ENCODE measurements at regions not wholly inside any gene's neighbourhood (a gene's known extent, or its start where the extent isn't known, plus 50 kb on each side); places are given as distances from the start of the nearest gene placed in this dataset.
"Not testable (repeated sequence)": the region's sequence is repeated elsewhere in the genome, so short reads cannot be mapped to it uniquely, and the experiment has no call there.

DNA sequence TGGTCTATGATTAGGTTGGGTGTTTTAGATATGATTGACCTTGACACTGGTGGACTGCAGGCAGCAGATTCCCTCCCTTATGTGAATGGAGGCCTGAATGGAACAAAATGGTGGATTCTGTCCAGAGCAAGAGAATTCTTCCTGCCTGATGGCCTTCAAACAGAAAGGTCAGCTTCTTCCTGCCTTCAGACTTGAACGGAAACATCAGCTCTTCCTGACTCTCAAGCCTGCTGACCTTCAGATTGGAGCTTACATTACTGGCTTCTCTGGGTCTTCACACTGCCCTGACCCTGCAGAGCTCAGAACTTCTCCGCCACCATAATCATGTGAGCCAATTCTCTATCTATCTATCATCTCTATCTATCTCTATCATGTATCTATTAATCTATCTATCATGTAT, 111.6 kb downstream of the RAMP3 start:
- no peak for DNase-seq

DNA sequence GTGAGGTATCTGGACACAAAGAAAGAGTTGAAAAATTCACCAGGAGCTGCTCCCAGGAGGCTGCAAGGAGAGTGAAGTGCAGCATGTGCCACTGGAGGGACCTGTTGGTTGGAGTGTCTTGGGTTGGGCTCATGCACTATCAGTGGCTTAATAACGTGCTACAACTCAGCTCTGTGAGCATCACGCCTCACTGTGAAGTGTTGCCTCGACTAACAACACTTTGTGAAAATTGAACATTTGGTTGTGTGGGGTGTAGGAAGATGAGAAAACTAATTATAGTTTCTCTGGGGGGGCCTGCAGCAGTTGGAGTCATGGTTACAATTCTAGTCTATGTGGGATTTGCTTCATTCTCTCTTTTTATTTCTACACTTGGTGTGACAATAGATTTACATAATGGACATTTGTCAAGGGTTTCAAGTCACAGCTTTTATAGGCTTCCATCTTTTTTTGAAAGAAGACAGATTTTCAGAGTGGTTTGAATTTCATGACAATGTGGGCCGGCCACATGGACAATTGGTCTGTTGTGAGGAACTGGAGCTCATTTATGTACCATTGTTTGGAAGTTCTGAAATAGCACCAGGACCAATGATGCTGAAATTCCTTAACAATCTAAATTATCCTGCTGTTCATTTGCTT, 121.3 kb downstream of the RAMP3 start:
- no peak for DNase-seq

DNA sequence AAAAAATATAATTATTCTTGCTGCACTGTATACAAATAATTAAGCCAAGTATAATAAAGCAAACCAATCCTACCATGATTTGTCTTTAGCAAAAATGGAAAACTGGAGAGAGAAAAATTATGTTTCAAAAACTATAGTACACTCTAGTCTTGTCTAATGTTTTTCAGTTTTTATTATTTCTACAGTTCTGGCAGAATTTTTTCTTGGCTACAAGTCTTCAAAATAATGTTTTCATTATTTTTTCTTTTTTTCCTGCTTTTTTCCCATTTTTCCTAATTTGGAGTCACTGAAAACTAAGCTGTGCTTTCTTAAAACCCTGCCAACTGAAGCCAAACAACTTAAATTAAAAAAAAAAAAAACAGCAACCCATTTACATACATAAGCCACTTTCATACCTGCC, 132.0 kb downstream of the RAMP3 start:
- DNase-seq: not testable (repeated sequence)

DNA sequence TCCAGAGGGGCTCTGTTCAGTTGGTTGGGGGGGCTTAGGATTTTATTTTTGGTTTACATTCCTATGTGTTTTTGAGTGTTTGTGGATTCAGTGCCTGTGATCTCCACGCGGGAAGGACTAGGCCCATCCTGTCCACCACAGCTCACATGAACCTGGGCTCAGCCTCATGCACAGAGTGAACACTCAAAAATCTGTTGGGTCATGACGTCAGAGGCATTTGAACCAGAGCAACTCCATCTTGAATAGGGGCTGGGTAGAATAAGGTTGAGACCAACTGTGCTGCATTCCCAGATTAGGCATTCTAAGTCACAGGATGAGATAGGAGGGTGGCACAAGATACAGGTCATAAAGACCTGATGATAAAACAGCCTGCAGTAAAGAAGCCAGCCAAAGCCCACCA, 133.3 kb downstream of the RAMP3 start:
- no peak for DNase-seq

DNA sequence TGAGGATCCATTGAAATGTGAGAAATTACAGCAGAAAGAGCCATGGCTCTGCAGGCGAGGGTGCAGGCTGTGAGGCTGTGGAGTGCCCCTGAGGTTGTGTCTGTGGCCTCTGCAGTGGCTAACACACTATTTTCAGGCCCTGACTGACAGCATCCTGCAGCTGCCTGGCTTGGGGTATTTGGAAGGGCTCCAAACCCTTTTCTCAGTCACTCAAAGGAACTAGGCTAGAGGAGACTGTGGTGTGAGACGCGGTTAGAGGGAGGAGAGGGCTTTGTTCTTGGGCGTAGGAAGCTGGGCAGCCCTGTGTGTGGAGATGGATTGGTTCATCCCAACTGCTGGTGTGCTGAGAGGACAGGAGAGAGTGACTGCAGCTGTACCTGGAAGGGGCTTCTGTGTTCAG, 134.9 kb downstream of the RAMP3 start:
- DNase-seq: no peak

DNA sequence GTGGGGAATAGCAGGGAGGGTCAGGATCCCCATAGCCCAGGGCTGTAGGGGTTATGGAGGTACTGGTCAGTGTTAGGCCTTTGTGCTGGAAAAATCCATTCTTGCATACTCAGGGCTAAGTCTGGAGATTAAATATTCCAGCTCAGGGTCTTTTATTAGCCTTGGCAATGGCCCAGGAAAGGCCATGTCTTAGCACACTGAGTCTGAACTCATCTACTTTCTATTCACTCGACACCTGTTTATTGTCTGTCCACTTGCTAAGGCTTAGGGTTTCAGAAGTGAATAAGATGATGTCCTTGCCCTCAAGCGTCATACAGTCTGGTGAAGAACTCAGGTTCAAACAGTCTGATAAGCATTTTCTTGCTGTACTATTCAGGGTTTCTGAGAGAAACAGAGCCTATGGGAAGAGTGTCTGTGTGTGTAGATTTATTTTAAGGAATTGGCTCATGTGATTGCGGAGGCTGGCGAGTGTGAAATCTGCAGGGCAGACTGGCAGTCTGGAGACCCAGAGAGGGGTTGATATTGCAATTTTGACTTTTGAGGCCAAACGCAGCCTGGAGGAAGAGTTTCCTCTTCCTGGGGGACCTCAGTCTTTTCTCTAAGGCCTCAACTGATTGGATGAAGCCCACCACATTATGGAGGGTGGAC, 135.8 kb downstream of the RAMP3 start:
- DNase-seq: no peak

DNA sequence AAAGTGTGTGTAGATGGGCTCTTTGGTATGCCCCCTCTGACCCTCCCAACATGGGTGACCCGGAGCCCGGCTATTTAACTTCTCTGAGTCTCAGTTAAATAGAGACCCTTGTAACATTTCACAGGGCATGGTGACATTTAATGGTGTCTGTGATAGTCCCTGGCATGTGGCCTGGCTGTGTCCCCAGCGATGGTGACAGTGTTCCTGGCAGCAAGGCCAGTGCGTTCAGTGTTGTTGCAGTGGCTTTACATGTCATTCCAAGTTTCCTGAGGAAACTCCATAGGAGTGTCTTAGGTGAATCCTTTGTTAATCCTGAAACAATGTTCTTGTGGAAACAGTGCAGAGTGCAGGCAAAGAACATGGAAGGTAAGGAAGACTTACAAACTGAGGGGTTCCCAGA, 137.0 kb downstream of the RAMP3 start:
- DNase-seq: no peak

DNA sequence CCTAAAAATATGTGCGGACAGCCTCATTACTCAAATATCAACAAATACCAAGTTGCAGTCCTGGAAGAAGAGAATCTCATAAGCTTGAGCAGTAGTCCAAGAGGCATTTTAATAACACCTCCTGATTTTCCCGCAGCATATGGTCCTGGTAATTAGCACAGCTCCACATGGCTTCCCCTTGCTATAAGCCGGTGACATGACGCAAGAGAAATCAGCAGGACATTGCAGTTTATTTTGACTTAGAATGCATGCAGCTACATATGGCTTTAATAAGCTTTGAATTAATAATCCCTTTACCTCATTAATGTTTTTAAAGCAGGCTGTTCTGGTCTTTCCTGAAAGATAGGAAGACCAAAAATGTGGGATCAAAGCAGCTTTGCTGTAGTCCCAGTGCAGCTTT, 137.6 kb downstream of the RAMP3 start:
- no peak for DNase-seq

DNA sequence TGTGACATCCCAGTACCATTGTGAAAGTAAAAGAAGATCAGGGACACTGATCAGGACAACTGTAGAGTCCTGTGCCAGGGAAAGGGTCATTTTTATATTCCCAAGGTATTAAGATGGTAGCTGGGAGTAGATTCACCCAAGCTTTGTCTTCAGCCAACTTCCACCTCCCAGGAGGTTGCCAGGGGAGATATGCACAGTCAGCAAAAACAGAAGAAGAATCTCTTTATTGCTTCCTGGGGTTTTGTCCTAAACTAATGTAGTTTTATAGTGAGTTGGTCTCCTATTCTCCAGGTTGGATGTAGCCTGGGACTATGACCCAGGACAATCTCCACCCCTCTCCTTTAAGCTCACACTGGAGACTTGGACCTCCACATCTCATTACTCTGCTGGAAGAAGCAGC, 139.2 kb downstream of the RAMP3 start:
- DNase-seq: no peak

DNA sequence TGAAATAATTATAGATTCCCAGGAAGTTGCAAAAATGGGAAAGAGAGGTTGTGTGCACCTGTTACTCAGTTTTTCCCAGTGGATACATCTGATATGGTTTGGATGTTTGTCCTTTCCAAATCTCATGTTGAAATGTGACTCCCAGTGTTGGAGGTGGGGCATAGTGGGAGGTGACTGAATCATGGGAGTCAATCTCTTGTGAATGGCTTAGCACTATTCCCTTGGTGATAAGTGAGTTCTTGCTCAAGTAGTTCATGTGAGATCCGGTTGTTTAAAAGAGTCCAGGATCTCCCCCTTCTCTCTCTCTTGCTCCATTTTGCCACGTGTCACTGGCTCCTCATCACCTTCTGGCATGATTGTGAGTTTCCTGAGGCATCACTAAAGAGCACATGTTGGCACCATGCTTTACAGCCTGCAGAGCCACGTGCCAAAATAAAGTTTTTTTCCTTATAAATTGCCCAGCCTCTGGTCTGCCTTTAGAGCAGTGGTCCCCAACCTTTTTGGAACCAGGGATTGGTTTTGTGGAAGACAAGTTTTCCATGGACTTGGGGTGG, 149.2 kb downstream of the RAMP3 start:
- no peak for DNase-seq

DNA sequence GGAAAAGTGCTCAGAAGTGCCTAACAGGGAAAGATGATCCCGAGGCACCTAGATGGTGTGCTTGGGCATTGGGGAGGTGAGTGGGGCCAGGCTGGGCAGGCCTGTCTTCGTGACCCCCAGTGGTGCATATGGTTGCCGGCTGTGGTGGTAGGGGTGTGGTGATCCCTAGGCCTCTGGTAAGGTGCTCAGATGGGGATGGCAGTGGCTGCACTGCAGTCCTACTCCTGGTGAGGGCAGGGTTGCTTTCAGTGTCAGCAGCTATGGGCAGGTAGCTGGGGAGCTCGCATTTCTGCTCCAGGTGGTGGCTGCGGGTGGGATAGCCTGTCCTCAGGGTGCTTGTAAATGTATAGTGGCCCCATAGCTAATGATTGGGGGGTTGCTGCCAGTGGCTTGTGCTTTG, 154.0 kb downstream of the RAMP3 start:
- DNase-seq: no peak

DNA sequence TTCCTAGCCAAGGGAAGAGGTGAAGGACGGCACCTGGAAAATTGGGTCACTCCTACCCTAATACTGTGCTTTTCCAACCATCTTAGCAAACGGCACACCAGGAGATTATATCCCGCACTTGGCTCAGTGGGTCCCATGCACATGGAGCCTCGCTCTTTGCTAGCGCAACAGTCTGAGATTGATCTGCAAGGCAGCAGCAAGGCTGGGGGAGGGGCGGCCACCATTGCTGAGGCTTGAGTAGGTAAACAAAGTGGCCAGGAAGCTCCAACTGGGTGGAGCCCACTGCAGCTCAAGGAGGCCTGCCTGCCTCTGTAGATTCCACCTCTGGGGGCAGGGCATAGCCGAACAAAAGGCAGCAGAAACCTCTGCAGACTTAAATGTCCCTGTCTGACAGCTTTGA, 157.9 kb downstream of the RAMP3 start:
- not testable (repeated sequence) for DNase-seq

DNA sequence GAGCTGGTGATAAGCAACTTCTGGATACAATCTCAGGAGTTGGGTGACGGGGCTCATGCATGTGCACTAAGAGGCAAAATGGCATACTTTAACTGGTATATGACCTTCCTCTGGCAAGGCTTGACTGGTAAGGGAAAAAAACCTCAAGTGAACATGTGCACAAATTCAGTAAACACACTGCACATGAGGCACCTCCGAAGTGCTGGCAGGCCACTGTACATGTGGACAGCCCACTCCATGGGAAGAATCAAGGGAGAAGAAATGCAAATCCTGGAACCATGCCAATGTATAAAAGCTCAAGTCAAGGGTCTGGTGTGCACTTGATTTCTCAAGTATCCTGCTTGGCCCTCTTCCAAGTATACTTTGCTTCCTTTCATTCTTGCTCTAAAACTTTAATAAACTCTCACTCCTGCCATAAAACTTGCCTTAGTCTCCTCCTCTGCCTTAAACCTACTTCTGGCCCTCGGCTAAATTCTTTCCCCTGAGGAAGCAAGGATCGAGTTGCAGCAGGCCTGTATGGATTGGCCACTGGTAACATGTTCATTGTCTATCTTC, 167.2 kb downstream of the RAMP3 start:
- peak; percentile 2 for DNase-seq

DNA sequence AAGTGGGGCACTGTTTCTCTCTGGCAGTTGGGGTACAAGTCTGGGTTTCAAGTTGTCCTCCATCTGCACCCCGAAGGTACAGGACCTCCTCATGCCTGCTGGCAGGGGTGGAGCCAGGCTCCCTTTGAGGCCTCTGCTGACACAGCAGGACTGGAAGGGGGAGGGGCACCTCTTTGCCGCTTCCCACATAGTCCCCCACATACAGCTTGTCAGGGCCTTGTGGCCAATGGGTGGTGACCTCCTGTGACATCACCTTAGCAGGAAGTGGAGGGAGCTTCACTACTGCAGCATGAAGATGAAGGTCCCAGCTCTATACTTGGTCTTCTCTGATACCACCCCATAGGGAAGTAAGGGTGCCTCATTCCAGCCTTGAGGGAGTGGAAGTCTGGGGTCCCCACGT, 167.8 kb downstream of the RAMP3 start:
- no peak for DNase-seq

DNA sequence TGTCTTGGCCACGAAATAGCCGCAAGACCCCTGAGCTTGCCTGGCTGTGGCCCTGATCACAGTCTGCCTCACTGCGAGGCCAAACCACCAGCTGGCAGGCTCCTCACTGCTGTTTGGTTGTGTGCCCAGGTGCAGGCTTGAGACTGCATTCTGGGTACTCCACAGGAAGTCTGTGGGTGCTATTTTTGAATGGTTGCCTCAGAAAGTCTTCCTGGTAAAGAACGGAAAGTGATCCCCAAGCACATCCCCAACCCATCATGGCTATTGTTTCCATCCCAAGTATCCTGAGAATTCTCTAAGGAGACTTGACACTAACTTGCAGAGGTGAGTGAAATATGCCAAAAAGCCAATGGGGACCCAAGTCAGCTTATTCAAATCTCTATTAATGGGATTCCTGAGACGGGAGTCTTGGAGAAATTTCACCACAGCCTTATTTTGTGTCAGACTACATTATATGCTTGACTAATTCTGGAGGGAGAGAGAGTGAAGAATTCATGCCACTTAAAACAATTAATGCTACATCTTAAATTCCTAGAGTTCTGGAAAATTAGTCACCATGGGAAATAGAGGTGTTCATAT, 170.9 kb downstream of the RAMP3 start:
- DNase-seq: no peak

DNA sequence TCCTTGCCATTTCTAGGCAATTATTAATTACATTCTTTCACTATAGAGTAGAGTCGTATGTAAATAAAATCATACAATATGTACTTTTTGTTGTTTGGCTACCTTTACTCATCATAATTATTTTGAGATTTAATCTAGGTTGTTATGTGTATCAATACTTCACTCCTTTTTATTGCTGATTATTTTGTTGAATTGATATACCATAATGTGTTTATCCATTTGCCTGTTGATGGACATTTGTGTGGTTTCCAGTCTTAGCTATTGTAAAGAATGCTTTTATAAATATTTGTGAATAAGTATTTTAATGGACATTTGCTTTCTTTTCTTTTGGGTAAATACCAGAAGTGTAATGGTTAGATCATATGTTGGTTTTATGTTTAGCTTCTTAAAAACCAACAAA, 174.0 kb downstream of the RAMP3 start:
- no peak for DNase-seq

DNA sequence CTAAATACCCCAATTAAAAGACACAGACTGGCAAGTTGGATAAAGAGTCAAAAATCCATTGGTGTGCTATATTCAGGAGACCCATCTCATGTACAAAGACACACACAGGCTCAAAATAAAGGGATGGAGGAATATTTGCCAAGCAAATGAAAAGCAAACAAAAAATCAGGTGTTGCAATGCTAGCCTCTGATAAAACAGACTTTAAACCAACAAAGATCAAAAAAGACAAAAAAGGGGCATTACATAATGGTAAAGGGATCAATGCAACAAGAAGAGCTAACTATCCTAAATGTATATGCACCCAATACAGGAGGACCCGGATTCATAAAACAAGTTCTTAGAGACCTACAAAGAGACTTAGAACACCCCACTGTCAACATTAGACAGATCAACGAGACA, 177.4 kb downstream of the RAMP3 start:
- DNase-seq: not testable (repeated sequence)

DNA sequence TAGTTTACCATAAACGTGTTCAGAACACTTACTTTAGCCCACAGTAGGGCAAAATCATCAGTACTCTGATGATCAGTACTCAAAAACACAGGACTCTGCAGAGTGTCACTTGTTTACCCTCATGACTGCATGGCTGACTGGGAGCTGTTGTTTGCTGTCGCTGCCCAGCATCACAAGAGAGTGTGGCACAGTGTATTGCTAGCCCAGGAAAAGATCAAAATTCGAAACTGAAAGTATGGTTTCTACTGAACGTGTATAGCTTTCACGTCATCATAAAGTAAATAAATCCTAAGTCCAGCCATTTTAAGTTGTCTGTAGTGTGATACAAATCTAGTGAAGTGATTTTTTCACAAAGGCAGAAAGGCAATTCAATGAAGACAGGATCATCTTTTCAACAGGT, 184.6 kb downstream of the RAMP3 start:
- DNase-seq: no peak

DNA sequence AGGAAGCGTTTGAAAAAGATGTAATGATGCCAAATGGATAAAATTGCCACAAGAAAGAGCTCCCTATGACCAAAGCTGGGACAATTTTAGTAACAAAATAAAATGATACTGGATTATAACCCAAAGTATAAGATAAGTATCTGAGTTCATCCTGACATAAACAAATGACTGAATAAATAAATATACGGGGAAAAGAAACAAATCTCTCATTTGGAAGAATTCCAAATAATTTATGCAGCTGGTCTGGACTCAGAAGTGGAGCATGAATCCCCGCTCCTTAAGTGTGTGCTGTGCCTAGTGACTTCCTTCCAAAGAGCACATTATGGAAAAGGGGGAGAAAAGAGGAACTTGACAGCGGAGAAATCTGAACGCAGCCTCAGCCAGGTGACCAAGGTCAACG, 186.2 kb downstream of the RAMP3 start:
- no peak for DNase-seq

DNA sequence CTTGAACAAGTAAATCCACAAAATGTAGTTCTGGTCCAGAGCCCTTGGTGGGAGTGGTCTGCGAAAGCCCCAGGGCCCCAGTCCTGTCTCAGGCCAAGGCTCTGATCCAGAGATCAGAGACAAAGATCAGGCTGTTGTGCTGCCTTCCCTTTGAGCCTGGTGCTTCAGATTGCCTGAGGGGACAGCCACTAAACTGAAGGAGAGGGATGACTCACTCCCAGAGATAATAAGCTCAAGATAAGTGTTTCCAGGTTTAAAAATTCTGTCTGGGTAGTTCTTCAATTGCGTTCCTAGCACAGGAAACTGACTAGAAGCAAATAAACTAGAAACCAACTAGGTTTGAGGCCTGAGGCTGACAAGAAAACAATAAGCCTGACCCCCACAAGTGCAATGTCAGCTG, 190.2 kb downstream of the RAMP3 start:
- DNase-seq: no peak

DNA sequence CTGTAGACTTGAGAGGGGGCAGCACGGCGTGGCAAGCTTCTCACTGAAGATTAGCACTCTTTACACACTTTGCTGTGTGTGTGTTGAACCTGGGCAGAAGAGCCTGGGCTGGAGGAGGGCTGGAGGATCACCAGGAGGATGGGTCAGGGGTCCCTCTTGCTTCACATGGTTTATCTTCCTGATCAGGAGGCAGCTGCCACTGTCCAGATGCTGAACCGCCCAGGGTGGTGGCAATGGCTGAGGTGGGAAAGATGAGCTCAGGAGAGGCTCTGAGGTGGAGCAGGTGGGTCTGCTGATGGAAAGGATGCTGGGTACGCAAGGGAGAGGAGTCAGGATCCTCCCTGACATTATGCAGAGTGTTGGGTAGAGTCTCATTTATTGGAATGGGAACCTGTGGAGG, 191.5 kb downstream of the RAMP3 start:
- DNase-seq: no peak

DNA sequence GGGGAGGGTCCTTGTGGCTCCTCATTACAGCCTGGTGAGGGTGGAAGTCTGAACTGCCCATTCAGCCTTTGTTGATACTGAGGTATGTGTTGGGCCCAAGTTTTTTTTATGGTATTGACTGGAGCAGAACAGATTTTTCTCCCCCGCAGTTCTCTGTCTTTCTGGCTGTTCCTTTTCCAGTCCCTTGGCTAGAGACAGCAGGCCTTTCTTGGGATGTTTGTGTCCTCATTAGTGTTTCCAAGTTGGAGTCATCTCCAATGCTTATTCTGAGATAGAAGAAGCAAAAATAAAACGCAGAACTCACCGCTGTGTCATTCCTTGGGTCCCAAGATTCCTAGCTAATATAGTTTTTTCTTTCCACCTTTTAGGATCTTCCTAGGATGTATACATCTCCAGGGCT, 193.3 kb downstream of the RAMP3 start:
- no peak for DNase-seq

DNA sequence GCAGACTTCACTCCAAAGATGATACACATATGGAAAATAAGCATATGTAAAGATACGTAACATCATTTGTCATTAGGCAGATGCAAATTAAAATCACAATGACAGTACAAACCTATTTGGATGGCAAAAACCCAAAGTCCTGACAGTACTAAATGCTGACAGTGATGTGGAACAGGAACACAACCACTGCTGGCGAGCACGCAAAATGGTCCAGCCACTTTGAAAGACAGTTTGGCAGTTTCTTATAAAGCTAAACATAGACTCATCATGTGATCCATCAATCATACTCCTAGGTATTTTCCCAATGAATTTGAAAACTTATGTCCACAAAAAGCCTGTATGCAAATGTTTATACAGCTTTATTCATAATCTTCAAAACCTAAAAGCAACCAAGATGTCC, 200.7 kb downstream of the RAMP3 start:
- DNase-seq: no peak

DNA sequence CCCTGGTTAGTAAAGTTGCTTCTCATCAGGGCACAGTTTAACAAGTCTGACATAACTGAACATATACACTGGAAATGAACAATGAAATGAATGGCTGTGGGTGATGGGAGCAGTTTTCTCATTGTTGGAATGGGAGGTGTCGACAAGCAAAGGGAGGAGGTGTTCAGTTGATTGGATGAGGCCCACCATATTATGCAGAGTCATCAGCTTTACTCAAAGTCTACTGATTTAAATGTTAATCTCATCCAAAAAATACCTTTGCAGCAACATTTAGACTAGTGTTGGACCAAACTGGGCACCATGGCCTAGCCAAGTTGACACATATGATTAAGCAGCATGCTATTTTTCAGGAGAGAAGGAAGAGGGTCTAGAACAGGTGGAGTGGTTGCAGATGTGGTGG, 201.7 kb downstream of the RAMP3 start:
- DNase-seq: no peak

All from hematopoietic multipotent progenitor cell treated with erythropoietin and hydrocortisone succinate and interleukin-3 and kit ligand, for 6 days (in vitro differentiated cells).